ENCODE measurements at regions not wholly inside any gene's neighbourhood (a gene's known extent, or its start where the extent isn't known, plus 50 kb on each side); places are given as distances from the start of the nearest gene placed in this dataset.

- TF ChIP-seq MYC (IDR thresholded peaks at IDR 0.05; ENCODE audit: low read depth, low read length) = no peak
- TF ChIP-seq, protein P1, sequence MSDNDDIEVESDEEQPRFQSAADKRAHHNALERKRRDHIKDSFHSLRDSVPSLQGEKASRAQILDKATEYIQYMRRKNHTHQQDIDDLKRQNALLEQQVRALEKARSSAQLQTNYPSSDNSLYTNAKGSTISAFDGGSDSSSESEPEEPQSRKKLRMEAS (IDR thresholded peaks at IDR 0.05; ENCODE audit: low read depth, low read length) = no peak
- TF ChIP-seq POLR2A (IDR thresholded peaks at IDR 0.05; ENCODE audit: extremely low read depth, insufficient read length) = no peak
- TF ChIP-seq, protein P2, sequence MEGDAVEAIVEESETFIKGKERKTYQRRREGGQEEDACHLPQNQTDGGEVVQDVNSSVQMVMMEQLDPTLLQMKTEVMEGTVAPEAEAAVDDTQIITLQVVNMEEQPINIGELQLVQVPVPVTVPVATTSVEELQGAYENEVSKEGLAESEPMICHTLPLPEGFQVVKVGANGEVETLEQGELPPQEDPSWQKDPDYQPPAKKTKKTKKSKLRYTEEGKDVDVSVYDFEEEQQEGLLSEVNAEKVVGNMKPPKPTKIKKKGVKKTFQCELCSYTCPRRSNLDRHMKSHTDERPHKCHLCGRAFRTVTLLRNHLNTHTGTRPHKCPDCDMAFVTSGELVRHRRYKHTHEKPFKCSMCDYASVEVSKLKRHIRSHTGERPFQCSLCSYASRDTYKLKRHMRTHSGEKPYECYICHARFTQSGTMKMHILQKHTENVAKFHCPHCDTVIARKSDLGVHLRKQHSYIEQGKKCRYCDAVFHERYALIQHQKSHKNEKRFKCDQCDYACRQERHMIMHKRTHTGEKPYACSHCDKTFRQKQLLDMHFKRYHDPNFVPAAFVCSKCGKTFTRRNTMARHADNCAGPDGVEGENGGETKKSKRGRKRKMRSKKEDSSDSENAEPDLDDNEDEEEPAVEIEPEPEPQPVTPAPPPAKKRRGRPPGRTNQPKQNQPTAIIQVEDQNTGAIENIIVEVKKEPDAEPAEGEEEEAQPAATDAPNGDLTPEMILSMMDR (IDR thresholded peaks at IDR 0.05; ENCODE audit: low read depth, low read length) = no peak
- H3K4me3 ChIP-seq (ENCODE audit: low read depth, low read length) = no peak overlapping the region
- DNase-seq (ENCODE audit: low read depth) = no peak
These were observed 1113.7 kb downstream of the CDH11 start for GRCh38 chr16:64008131-64008530.

DNA sequence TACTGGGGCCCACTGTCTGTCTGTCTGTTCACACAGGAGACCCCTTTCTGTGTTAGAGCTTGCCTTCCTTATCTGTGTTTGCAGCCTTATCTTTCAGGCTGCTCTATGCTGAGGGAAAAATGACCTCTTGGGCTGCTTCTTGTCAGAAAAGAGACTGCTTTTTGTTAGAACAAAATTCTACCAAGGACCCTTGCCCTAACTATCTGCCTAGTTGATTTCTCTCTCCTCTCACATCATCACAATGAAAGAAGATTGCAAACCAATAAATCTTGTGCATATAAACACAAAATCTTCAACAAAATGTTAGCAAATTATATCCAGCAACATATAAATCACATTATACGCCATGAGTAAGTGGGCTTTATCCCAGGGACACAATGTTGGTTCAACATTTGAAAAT lies 1117.7 kb downstream of the CDH11 start:
- H3K4me3 ChIP-seq (ENCODE audit: low read depth, low read length) = no peak overlapping the region
- TF ChIP-seq POLR2A (IDR thresholded peaks at IDR 0.05; ENCODE audit: extremely low read depth, insufficient read length) (no peak), MYC (IDR thresholded peaks at IDR 0.05; ENCODE audit: low read depth, low read length) (no peak)
- TF ChIP-seq, protein P2 (IDR thresholded peaks at IDR 0.05; ENCODE audit: low read depth, low read length) = no peak
- TF ChIP-seq, protein P1 (IDR thresholded peaks at IDR 0.05; ENCODE audit: low read depth, low read length) = no peak
- DNase-seq (ENCODE audit: low read depth) = no peak

DNA sequence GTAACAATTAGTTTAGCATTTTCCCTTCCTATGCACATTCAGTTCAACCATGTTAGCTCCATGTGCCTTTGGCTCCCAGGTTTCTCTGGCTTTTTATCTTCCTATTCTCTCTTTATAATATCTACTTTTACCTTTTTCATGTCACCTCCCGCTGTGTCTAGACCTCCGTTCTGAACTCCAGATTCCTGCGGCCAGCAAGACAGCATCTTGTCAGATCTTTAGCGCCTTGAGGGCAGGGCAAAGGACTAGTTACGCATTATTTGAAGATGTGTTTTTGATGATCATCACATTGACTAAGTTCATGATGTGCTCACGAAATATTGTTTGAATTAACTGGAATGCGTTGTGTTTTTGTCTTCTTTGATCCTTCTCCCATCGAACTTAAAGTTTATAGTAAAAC lies 1126.8 kb downstream of the CDH11 start:
- no peak for DNase-seq (ENCODE audit: low read depth)
- TF ChIP-seq, protein P1 (IDR thresholded peaks at IDR 0.05; ENCODE audit: low read depth, low read length) = no peak
- TF ChIP-seq MYC (IDR thresholded peaks at IDR 0.05; ENCODE audit: low read depth, low read length) (no peak), POLR2A (IDR thresholded peaks at IDR 0.05; ENCODE audit: extremely low read depth, insufficient read length) (no peak)
- H3K4me3 ChIP-seq (ENCODE audit: low read depth, low read length) = no peak overlapping the region

DNA sequence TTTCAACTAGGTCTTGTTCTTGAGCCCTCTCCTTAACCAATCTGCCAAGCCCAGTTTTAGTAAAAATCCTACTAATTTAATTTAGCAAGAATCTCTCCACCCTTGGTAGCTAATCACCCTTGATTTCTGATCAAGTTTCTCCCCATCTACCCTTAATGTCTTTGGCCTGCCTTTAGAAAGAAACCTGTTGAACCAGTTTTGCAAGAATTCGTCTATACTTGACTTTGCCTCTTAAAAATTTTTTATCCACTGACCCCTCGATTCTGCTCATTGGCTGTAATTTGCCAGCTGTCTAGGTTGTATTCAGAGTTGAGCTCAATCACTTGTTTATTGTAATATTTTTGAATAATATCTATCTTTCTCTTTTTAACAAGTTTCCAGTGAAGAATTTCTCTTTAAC lies 1138.5 kb downstream of the CDH11 start:
- no peak for DNase-seq (ENCODE audit: low read depth)
- no peak for TF ChIP-seq MYC (IDR thresholded peaks at IDR 0.05; ENCODE audit: low read depth, low read length)
- TF ChIP-seq POLR2A (IDR thresholded peaks at IDR 0.05; ENCODE audit: extremely low read depth, insufficient read length) = no peak
- TF ChIP-seq, protein P1 (IDR thresholded peaks at IDR 0.05; ENCODE audit: low read depth, low read length) = no peak
- TF ChIP-seq, protein P2 (IDR thresholded peaks at IDR 0.05; ENCODE audit: low read depth, low read length) = no peak
- H3K4me3 ChIP-seq (ENCODE audit: low read depth, low read length) = no peak overlapping the region

DNA sequence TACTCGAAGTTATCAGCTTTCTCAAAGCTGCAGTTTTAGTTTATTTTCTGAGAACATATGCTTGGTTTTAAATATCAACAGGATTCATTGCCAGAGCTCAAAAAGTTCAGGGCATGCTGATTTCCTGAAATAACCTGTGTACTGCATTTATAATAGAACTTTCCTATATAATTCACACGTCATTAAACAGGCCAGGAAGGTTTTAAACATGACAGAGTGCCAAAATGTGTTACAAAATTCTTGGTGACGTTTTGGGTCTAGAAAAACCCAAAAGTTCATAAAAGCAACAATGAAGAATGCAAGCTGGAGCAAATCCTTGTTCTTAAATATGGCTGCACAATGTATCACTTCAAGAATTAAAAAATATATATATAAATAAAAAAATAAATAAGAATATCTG lies 1139.1 kb downstream of the CDH11 start:
- no peak overlapping the region for H3K4me3 ChIP-seq (ENCODE audit: low read depth, low read length)
- no peak for DNase-seq (ENCODE audit: low read depth)
- no peak for TF ChIP-seq MYC (IDR thresholded peaks at IDR 0.05; ENCODE audit: low read depth, low read length)
- TF ChIP-seq POLR2A (IDR thresholded peaks at IDR 0.05; ENCODE audit: extremely low read depth, insufficient read length) = no peak
- TF ChIP-seq, protein P2 (IDR thresholded peaks at IDR 0.05; ENCODE audit: low read depth, low read length) = no peak

GRCh38 chr16:63982110-63982509 lies 1139.8 kb downstream of the CDH11 start:
- DNase-seq (ENCODE audit: low read depth) = no peak
- no peak for TF ChIP-seq MYC (IDR thresholded peaks at IDR 0.05; ENCODE audit: low read depth, low read length)
- H3K4me3 ChIP-seq (ENCODE audit: low read depth, low read length) = no peak overlapping the region

GRCh38 chr16:63981639-63982038 lies 1140.2 kb downstream of the CDH11 start:
- TF ChIP-seq, protein P2 (IDR thresholded peaks at IDR 0.05; ENCODE audit: low read depth, low read length) = no peak
- TF ChIP-seq, protein P1 (IDR thresholded peaks at IDR 0.05; ENCODE audit: low read depth, low read length) = no peak
- TF ChIP-seq POLR2A (IDR thresholded peaks at IDR 0.05; ENCODE audit: extremely low read depth, insufficient read length) (no peak), MYC (IDR thresholded peaks at IDR 0.05; ENCODE audit: low read depth, low read length) (no peak)
- no peak for DNase-seq (ENCODE audit: low read depth)
- no peak overlapping the region for H3K4me3 ChIP-seq (ENCODE audit: low read depth, low read length)
